Inflammatory macrophage treated with lipopolysaccharide for 1 hour (primary cell): ENCODE measurements at regions not wholly inside any gene's neighbourhood (a gene's known extent, or its start where the extent isn't known, plus 50 kb on each side); places are given as distances from the start of the nearest gene placed in this dataset.
"Not testable (repeated sequence)": the region's sequence is repeated elsewhere in the genome, so short reads cannot be mapped to it uniquely, and the experiment has no call there.

Source experiments
- DNase-seq, 2 donors: peaks; one replicate each; pipeline ENCODE4 v3.0.0-alpha.2; 2020 to 2022

- no peak for DNase-seq
Observed at GRCh38 chr11:71181566-71181965, 70.8 kb downstream of the SHANK2 start.

DNA sequence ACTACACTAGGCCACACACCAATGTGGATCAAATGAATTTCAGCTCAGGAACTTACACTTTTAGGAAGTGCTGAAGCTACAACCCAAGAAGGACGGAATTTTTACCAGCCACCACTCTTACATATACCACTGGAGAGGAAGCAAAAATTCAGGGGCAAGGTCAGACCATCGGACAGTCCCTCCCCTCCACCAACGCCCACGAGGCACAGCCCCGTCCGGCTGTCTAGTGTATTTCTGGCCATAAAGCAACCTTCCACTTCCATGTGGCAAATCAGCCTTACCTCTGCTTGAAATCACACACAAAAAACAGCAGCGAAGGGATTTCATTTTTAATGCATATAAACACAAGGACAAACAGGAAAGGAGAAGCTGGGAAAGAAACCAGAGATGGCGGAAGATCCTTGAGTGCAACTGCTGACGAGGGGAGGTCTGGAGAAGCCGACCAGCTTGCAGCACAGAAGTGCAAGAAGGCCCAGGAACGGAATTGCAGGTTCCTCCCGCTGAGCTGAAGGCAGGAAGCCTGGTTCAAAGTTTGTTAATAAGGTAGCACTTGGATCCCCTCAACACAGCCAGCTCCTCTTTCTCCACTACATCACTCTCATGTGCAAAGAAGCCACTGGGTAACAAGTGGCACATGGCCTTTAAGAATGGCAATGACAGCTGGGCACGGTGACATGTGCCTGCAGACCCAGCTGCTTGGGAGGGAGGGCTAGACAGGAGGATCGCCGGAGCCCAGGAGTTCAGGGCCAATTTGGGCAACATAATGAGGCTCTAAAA lies 71.5 kb downstream of the SHANK2 start:
- DNase-seq: no peak

DNA sequence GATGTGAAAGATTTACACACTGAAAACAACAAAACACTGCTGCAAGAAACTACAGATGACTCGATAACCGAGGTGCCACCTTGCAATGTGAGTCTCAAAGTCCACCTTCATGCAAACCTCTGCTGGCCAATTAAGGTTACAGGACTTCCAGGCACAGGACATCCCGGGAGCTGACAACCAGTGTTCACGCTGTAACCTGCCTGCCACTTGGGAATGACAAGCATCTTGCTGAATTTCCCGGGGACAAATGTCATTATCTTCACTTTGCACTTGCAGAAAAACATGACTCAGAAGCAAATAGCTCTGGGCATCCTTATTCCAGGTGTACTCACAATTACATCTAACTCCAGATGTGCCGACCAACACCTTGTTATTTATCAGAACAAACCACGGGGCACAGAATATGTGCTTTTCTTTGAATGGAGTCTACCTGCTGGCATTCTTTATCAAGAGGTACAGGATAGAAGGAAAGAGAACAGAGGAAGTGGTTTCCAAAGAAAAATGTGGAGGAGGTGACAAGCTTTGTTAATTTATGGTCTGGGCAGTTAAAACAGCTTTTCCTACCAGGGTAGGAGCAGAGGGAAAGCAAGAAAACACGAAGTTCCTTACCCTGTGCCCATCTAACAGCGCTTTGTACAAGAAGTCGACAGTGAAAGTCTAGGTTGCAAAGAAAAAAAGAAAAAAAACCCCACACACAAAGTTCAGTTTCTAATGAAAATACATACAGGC lies 72.3 kb downstream of the SHANK2 start:
- DNase-seq: no peak

GRCh38 chr11:71178076-71178475 lies 74.3 kb downstream of the SHANK2 start:
- DNase-seq: no peak

DNA sequence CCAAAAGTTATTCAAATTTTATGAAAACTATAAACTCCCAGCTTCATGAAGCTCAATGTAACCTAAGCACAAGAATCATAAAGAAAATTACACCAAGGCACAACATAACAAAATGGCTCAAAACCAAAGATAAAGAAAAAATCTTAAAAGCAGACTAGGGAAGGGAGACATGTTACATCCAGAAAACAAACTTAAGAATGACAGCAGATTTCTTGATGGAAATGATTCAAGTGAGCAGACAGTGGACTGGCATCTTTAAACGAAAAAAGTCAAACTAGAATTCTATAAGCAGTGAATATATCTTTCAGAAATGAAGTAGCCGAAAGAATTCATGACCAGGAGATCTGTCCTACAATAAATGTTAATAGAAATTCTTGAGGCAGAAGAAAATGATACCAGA lies 75.6 kb downstream of the SHANK2 start:
- no peak for DNase-seq

DNA sequence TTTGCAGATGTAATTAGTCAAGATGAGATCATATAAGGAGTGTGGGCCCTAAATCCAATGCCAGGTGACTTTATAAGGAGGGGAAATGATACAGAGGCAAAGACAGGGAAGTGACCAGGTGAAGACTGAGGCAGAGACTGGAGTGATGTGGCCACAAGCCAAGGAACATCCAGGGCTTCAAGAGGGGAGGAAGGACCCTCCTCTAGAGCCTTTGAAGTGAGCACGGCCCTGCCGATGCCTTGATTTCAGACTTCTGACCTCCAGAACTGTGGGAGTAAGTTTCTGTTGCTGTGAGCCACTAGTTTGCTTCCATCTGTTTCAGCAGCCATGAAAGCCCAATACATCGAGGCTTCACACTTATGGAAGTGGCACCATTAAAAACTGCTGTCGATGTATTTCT lies 78.7 kb downstream of the SHANK2 start:
- no peak for DNase-seq

DNA sequence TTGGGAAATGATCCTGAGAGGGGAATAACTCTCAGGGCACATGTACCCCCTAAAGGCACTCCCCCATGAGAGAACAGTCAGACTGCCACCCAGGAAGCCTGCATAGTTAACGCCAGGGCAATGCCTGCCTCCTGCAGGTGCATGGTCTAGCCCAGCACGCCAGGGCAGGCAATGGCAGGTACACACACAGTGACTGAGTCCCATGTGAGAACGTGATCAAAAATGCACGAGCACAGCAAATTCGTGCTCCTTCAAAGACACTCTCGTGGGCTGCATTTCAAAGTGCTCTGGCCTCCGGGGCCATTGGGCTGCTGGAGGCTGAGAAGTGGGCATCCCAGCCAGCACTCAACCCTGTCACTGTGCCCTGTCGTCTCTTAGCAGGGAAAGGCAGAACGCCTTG lies 79.7 kb downstream of the SHANK2 start:
- no peak for DNase-seq

DNA sequence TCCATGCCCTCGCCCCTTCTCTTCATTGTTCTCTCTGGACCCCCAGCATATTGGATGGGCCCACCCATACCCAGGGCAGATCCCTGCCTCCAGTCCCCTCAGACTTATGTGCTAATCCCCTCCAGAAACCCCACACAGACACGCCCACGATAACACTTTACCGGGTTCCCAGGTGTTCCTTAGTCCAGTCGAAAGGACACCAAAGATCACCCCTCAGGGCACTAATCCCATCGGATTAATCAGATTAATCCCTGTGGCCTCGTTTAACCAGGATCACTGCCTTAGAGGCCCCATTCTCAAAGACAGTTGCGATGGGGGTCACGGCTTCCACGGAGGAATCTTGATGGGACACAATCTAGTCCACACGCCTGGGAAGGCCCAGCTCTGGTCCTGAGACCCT lies 80.8 kb downstream of the SHANK2 start:
- no peak for DNase-seq

GRCh38 chr11:71170624-71171423 lies 81.6 kb downstream of the SHANK2 start:
- DNase-seq: no peak

GRCh38 chr11:71169313-71169712 lies 83.1 kb downstream of the SHANK2 start:
- no peak for DNase-seq

GRCh38 chr11:71167814-71168213 lies 84.6 kb downstream of the SHANK2 start:
- not testable (repeated sequence) for DNase-seq

DNA sequence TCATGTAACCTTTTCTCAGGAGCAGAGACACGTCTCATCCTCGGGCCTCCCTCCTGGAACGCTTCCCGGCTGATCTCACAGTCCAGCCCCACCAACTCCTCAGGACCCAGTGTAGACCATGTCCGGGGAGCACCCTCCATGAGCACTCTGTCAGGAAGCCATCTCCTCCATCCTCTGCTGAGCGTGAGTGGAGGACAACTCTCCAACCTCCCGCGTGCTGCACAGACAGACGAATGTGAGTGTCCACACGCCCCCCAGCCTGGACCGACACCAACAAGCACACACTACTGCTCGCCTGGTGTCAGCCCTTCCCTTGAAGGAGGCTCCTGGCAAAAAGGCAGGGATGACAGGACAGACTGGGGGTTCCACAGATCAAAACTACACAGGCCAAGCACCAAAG lies 86.6 kb downstream of the SHANK2 start:
- no peak for DNase-seq

DNA sequence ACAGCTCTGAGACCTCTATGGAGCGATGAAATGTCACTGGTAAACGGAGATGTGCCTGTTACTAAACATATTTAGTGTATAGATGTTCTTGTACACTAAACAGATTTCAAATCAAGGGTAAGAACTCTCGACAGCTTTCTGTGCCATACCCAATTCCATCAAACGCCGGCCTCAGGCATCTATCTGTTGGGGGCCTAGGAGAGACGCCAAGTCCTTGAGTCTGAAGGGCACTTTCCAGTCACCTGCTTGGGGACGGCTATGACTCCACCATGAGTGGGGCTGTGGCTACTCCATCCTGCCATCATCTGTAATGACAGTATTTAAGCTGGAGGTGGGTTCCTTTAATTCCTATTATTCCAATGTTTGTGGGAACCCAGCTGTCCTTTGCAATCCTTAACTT lies 87.8 kb downstream of the SHANK2 start:
- DNase-seq: no peak

DNA sequence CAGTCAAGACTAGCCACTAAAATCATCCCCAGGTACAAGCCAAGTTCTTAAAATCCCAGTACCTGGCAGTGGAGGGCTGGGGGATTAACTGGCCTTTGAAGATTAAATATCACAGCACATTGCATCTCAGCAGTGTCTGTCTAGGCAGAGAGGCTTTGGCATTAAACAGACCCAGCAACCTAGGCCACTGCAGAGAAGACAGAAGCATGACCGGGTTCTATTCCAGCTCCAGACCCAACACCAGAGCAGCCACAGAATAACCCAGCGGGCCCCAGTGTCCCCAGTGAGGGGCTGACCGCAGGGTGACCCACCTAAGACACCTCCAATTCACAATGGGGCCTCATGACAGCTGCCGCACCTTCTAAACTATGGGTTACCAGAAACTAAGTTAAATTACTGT lies 88.2 kb downstream of the SHANK2 start:
- DNase-seq: no peak

DNA sequence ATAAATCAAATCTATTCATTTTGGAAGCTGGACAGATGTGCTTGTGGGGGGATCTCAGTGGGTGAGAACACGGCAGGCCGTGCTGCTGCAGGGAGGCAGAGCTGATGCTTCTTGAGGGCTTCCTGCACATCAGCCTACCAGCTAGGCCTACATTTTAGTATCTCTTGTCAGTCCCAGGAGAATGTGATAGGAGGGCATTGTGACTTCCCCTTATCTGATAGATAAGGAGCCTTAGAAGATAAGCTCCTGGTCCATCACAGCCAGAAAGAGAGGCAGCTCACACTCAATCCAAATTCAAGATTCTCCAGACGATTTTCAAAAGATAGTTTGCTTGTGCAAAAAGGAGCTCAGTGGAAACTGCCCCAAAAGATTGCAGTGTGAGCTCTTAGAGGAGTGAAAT lies 89.0 kb downstream of the SHANK2 start:
- no peak for DNase-seq

DNA sequence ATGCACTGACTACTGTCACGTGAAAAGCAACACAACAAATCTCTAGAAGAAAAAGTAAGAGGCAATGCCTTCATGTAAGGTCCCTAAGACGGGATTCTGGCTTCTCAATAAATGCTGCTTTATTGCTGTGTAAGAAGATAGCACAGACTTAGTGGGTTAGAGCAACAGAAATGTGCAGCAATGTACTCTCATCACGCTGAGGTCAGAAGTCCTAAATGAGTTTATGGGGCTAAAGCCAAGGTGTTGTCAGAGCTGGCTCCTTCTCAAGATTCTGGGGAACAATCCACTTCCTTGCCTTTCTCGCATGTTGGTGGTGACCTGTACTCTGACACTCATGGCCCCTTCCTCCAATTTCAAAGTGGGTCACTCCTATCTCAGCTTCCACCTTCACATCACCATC lies 93.4 kb downstream of the SHANK2 start:
- no peak for DNase-seq

- not testable (repeated sequence) for DNase-seq
Observed at GRCh38 chr11:71157676-71158075, 94.7 kb downstream of the SHANK2 start.

- no peak for DNase-seq
Observed at GRCh38 chr11:71156301-71156700, 96.1 kb downstream of the SHANK2 start.

DNA sequence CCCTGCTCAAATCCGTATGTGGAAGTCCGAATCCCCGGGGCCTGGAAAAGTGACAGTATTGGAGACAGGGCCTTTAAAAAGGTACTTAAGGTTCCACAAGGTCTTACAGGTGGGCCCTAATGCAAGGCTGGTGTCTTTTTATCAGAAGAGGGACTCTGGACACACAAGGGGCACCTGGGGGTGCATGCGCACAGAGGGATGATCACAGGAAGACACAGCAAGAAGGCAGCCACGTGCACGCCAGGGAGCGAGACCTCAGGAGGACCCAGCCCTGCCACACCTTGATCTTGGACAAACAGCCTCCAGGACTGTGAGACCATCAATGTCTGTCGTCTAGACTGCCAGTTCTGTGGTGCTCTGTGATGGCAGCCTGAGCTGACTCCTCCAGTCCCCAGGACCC lies 96.5 kb downstream of the SHANK2 start:
- no peak for DNase-seq

- DNase-seq: no peak
Observed at GRCh38 chr11:71154261-71154805, 98.0 kb downstream of the SHANK2 start.

DNA sequence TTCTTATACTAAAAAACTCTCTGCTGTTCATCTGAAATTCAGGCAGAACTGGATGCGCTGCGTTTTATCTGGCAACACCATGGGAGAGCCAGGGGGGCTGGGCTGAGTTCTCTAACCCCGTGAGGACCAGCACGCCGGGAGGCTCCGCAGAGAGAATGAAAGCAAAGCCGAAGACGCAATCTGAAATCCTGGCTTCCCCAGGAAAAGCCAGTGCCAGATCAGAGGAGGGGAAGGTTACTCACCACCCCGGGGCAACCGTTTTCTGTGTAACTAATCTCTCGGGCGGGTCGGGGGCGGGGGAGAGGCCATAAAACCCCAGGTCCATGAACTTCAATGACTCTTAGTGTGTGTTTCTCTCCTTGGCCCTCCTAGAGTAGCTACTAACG lies 99.4 kb downstream of the SHANK2 start:
- DNase-seq: no peak

- DNase-seq: not testable (repeated sequence)
Observed at GRCh38 chr11:71152312-71153004, 99.9 kb downstream of the SHANK2 start.

DNA sequence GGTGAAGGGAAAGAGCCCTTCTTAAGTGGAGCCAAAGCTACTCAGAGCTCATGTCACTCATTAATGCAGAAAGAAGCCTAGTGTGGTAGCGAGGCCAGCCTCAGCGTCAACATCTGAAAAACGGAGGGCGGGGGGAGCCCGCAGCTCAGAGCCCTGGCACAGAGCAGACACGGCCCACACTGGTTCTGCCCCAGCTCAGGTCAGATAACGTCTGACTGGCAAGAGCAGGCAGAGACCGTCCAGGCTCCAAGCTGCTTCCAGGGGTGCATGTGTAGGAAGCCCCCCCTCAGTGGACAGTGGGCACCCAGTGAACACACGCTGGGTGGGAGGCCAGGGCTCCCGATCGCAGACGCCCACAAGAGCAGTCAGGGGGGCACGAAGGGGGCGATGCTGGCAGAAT lies 100.8 kb downstream of the SHANK2 start:
- no peak for DNase-seq
